WERI-Rb-1 (cell line): ENCODE measurements at regions not wholly inside any gene's neighbourhood (a gene's known extent, or its start where the extent isn't known, plus 50 kb on each side); places are given as distances from the start of the nearest gene placed in this dataset.

Source experiments
- DNase-seq: peaks from one replicate; pipeline ENCODE4 v3.0.0-alpha.2; 2020
- H3K27ac ChIP-seq: fragments of 250-450 bp; sonication (Bioruptor Pico); 2 replicates; pipeline ENCODE4 v1.5.1; 2020; ENCODE audit warnings: mild to moderate bottlenecking, moderate library complexity
- H3K27me3 ChIP-seq: fragments of 250-450 bp; sonication (Bioruptor Pico); 2 replicates; pipeline ENCODE4 v1.5.1; 2021; ENCODE audit warnings: mild to moderate bottlenecking, low read depth, moderate library complexity; ENCODE audit not compliant: insufficient read depth, severe bottlenecking
- H3K36me3 ChIP-seq: fragments of 250-450 bp; sonication (Bioruptor Pico); 2 replicates; pipeline ENCODE4 v1.5.1; 2020; ENCODE audit warnings: mild to moderate bottlenecking, moderate library complexity
- H3K4me3 ChIP-seq: 2 replicates; pipeline ENCODE4 v1.5.1; 2011; ENCODE audit warnings: low read depth, mild to moderate bottlenecking, control low read depth, low read length
- H3K9me3 ChIP-seq: fragments of 250-450 bp; sonication (Bioruptor Pico); 2 replicates; pipeline ENCODE4 v1.5.1; 2021; ENCODE audit warnings: mild to moderate bottlenecking, moderate library complexity; ENCODE audit not compliant: severe bottlenecking
- CTCF ChIP-seq: IDR thresholded peaks from 2 replicates; pipeline ENCODE4 v1.5.1; 2011; ENCODE audit warnings: low read depth, mild to moderate bottlenecking, control low read depth, inconsistent platforms, low read length

GRCh38 chr4:99754756-99755155 lies 61.9 kb upstream of the DAPP1 start:
- Histone ChIP-seq H3K27me3 (no peaks in the 10 kb centered on the region), H3K36me3 (no peaks in the 10 kb centered on the region), H3K4me3 (no peak overlapping the region), H3K9me3 (no peaks in the 10 kb centered on the region), H3K27ac (no peak overlapping the region)
- no peak for DNase-seq
- no peak for TF ChIP-seq CTCF

- Histone ChIP-seq H3K4me3 (no peak overlapping the region), H3K27ac (no peak overlapping the region), H3K27me3 (no peaks in the 10 kb centered on the region), H3K9me3 (no peaks in the 10 kb centered on the region), H3K36me3 (no peaks in the 10 kb centered on the region)
- DNase-seq: no peak
- TF ChIP-seq CTCF: no peak
Observed at GRCh38 chr4:99753931-99754330, 62.7 kb upstream of the DAPP1 start.

GRCh38 chr4:99749445-99750391 lies 66.9 kb upstream of the DAPP1 start:
- Histone ChIP-seq H3K4me3 (no peak overlapping the region), H3K27ac (no peak overlapping the region), H3K9me3 (no peaks in the 10 kb centered on the region), H3K36me3 (no peaks in the 10 kb centered on the region), H3K27me3 (no peaks in the 10 kb centered on the region)
- no peak for DNase-seq
- TF ChIP-seq CTCF: no peak

GRCh38 chr4:99746443-99746842 lies 70.2 kb upstream of the DAPP1 start:
- H3K4me3 ChIP-seq: no peak overlapping the region
- TF ChIP-seq CTCF: no peak
- DNase-seq: no peak
- H3K27ac ChIP-seq: no peak overlapping the region
- H3K27me3 ChIP-seq: no peaks in the 10 kb centered on the region
- H3K36me3 ChIP-seq: no peaks in the 10 kb centered on the region
- no peaks in the 10 kb centered on the region for H3K9me3 ChIP-seq

- peaks cover 9% of the 10 kb centered on the region for H3K9me3 ChIP-seq
- H3K27me3 ChIP-seq: no peaks in the 10 kb centered on the region
- no peaks in the 10 kb centered on the region for H3K36me3 ChIP-seq
- DNase-seq: no peak
- H3K27ac ChIP-seq: no peak overlapping the region
- no peak overlapping the region for H3K4me3 ChIP-seq
- no peak for TF ChIP-seq CTCF
Observed at GRCh38 chr4:99736846-99737245, 79.2 kb upstream of the C4orf54 start.
